B cell (primary cell): ENCODE measurements at regions not wholly inside any gene's neighbourhood (a gene's known extent, or its start where the extent isn't known, plus 50 kb on each side); places are given as distances from the start of the nearest gene placed in this dataset.

ENCODE experiments used
- EZH2 ChIP-seq: IDR thresholded peaks from 2 replicates; pipeline ENCODE4 v1.6.1; 2012; ENCODE audit warnings: borderline replicate concordance, low read depth, mild to moderate bottlenecking, moderate library complexity, low read length; ENCODE audit not compliant: insufficient read depth, poor library complexity, severe bottlenecking
- TF ChIP-seq, protein P1 (sequence below): fragments of 200-600 bp; IDR thresholded peaks from one replicate; pipeline ENCODE4 v1.8.0; 2022; ENCODE audit warnings: antibody characterized with exemption, mild to moderate bottlenecking

DNA sequence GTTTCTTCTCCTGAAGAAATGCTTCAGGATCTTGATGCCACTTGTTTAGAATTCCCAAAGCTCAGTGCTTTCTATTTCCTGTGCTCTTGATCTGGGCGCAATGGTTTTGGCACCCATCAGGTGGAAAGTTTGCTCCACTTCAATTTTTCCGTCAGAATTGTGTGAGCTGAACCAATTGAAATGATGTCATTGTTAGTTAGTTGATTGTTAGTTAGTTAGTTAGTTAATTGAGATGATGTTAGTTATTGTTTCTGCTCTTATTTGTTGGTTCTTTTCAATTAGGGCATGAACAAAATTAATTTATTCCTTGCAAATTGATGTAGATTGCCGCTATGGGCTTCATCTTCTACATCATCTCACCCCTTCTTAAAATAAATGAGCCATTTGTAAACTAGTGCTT is 252.6 kb downstream of the BAMBI start:
- TF ChIP-seq, protein P1, sequence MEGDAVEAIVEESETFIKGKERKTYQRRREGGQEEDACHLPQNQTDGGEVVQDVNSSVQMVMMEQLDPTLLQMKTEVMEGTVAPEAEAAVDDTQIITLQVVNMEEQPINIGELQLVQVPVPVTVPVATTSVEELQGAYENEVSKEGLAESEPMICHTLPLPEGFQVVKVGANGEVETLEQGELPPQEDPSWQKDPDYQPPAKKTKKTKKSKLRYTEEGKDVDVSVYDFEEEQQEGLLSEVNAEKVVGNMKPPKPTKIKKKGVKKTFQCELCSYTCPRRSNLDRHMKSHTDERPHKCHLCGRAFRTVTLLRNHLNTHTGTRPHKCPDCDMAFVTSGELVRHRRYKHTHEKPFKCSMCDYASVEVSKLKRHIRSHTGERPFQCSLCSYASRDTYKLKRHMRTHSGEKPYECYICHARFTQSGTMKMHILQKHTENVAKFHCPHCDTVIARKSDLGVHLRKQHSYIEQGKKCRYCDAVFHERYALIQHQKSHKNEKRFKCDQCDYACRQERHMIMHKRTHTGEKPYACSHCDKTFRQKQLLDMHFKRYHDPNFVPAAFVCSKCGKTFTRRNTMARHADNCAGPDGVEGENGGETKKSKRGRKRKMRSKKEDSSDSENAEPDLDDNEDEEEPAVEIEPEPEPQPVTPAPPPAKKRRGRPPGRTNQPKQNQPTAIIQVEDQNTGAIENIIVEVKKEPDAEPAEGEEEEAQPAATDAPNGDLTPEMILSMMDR: no peak
- TF ChIP-seq EZH2: no peak
